ENCODE measurements at regions not wholly inside any gene's neighbourhood (a gene's known extent, or its start where the extent isn't known, plus 50 kb on each side); places are given as distances from the start of the nearest gene placed in this dataset.

DNA sequence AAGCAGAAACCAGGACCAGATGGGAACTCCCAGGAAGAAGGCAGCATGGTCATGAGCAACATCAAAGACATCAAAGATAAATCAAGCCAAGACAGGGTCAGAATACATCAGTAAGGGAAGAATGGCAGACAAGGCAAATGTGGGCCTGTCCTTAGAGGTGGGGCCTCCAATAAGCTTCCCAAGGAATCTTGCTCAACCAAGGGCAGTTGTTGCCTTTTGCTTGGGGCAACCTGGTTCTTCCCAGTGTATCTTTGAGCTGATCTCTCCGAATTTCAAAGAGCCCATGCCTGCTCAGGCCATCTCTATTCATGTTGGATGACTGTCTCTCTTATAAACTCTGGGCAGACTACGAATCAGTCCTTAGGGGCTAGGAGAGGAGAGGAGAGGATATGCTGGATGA is 68.4 kb upstream of the HABP2 start:
- Histone ChIP-seq H4K20me1 (replicated peaks; ENCODE audit: control insufficient read depth, insufficient read depth, low read length) (no peaks in the 10 kb centered on the region), H3K27ac (ENCODE audit: extremely low read depth, low read depth, low read length) (no peak overlapping the region), H3K9me1 (ENCODE audit: control insufficient read depth, insufficient read depth, low read length) (no peaks in the 10 kb centered on the region), H2AFZ (ENCODE audit: low read depth, low read length) (no peak overlapping the region), H3K79me2 (ENCODE audit: control insufficient read depth, insufficient read depth, low read length) (no peaks in the 10 kb centered on the region), H3K9ac (ENCODE audit: insufficient read depth in 1 of 2, low read depth in 2 of 2, low read length in 2 of 2) (no peak overlapping the region), H3K4me2 (ENCODE audit: insufficient read depth, low read length) (no peak overlapping the region), H3K9me3 (replicated peaks; ENCODE audit: control insufficient read depth, insufficient read depth, low read depth, low read length) (no peaks in the 10 kb centered on the region), H3K36me3 (ENCODE audit: control insufficient read depth, insufficient read depth, low read length) (no peaks in the 10 kb centered on the region), H3K4me1 (replicated peaks in 1 of 2; ENCODE audit: control insufficient read depth in 2 of 2, insufficient read depth in 2 of 2, low read length in 2 of 2) (no peaks in the 10 kb centered on the region), H3K27me3 (ENCODE audit: control insufficient read depth in 2 of 2, insufficient read depth in 2 of 2, low read length in 2 of 2) (no peaks in the 10 kb centered on the region), H3K4me3 (no peak overlapping the region)
- in situ Hi-C loops (cut with MboI) (no loop called here), intact Hi-C loops (cut with micrococcal nuclease) (no loop called here)
- POLR2A ChIA-PET, result no interaction called here
- FAIRE-seq (no peak), ATAC-seq (no peak), DNase-seq (ENCODE audit: extremely low read depth in 1 of 4, low spot score in 3 of 4) (no peak)
- 0% methylated on average over 1 of the region's 2 CpGs for WGBS (ENCODE audit: insufficient coverage, low coverage, missing lambda C conversion rate)
- BruUV-seq (replicated peaks), result no TSS peak
- TF ChIP-seq GTF2F1 (IDR thresholded peaks at IDR 0.05; ENCODE audit: low read depth, low read length) (no peak), XRCC5 (IDR thresholded peaks at IDR 0.05; ENCODE audit: low read depth, low read length) (no peak), KLF1 (tag; IDR thresholded peaks at IDR 0.05) (no peak), ZFP36 (IDR thresholded peaks at IDR 0.05; ENCODE audit: low read depth, low read length, partially characterized antibody) (no peak), ZZZ3 (IDR thresholded peaks at IDR 0.05) (no peak), TEAD4 (IDR thresholded peaks at IDR 0.05; ENCODE audit: low read length) (no peak), TEAD4 (CRISPR knock-in tag; IDR thresholded peaks at IDR 0.05; ENCODE audit: borderline replicate concordance) (no peak)
- TF ChIP-seq, protein P1, sequence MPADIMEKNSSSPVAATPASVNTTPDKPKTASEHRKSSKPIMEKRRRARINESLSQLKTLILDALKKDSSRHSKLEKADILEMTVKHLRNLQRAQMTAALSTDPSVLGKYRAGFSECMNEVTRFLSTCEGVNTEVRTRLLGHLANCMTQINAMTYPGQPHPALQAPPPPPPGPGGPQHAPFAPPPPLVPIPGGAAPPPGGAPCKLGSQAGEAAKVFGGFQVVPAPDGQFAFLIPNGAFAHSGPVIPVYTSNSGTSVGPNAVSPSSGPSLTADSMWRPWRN (IDR thresholded peaks at IDR 0.05; ENCODE audit: low read depth), result no peak
- TF ChIP-seq, protein P2, sequence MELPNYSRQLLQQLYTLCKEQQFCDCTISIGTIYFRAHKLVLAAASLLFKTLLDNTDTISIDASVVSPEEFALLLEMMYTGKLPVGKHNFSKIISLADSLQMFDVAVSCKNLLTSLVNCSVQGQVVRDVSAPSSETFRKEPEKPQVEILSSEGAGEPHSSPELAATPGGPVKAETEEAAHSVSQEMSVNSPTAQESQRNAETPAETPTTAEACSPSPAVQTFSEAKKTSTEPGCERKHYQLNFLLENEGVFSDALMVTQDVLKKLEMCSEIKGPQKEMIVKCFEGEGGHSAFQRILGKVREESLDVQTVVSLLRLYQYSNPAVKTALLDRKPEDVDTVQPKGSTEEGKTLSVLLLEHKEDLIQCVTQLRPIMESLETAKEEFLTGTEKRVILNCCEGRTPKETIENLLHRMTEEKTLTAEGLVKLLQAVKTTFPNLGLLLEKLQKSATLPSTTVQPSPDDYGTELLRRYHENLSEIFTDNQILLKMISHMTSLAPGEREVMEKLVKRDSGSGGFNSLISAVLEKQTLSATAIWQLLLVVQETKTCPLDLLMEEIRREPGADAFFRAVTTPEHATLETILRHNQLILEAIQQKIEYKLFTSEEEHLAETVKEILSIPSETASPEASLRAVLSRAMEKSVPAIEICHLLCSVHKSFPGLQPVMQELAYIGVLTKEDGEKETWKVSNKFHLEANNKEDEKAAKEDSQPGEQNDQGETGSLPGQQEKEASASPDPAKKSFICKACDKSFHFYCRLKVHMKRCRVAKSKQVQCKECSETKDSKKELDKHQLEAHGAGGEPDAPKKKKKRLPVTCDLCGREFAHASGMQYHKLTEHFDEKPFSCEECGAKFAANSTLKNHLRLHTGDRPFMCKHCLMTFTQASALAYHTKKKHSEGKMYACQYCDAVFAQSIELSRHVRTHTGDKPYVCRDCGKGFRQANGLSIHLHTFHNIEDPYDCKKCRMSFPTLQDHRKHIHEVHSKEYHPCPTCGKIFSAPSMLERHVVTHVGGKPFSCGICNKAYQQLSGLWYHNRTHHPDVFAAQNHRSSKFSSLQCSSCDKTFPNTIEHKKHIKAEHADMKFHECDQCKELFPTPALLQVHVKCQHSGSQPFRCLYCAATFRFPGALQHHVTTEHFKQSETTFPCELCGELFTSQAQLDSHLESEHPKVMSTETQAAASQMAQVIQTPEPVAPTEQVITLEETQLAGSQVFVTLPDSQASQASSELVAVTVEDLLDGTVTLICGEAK (IDR thresholded peaks at IDR 0.05), result no peak
- TF ChIP-seq, protein P2 (CRISPR knock-in tag; IDR thresholded peaks at IDR 0.05), result no peak
- TF ChIP-seq, protein P3, sequence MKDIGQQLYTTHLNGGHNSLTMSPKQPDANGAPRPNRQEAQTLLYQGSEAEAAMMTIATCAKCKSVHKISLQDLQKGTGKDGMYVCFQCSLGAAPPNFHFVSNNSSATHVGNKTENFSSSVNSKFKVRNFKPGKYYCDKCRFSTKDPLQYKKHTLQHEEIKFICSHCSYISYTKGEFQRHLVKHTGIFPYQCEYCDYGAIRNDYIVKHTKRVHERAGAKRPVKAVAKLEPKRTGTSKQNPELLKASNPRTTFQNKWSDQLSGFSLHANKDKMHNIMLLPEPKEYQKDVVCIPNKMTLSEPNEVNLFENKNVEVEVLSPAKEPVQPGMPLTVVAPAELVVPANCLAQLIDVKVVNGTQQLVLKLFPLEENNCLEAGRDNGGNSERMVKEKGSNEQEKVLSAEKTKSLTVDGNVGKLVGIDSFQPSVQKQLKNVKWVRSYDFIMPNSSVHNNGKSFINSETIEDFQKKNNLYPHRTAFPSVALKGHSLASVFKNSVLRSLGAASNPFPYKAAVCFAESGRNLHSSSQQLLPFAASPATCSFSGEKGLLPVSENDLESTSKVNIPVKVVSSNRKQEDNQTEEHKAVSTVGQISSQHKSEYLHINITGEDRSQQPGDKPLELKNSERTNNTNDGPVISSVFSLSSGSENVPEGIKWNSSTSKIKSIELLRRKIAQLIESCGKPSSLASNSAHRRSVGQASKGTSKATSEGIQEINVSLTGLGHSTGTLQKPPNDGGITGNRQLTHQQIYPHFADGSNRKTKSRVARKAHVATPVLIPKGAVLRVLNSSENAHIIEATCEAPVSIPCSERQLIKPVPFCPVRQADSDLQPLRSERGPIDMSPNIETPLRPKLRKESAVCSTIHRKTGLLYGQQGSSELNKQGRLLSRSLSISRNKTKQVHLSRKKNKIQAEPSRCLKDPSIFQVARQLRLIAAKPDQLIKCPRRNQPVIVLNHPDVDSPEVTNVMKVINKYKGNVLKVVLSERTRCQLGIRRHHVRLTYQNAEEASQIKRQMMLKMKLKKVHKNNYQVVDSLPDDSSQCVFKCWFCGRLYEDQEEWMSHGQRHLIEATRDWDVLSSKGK (CRISPR knock-in tag; IDR thresholded peaks at IDR 0.05), result no peak
- CTCF ChIA-PET (ENCODE audit: low intra/inter-chr PET ratio), result no interaction called here

Measured in K562 (cell line).